DMS153 treated with DMSO at 0.1 percent for 48 hours (cell line): ENCODE measurements at regions not wholly inside any gene's neighbourhood (a gene's known extent, or its start where the extent isn't known, plus 50 kb on each side); places are given as distances from the start of the nearest gene placed in this dataset.
"Not testable (repeated sequence)": the region's sequence is repeated elsewhere in the genome, so short reads cannot be mapped to it uniquely, and the experiment has no call there.

Experiments used
- DNase-seq: peaks from one replicate; lab custom pipeline; 2025; ENCODE audit not compliant: unreplicated experiment; lab: John Stamatoyannopoulos, UW

GRCh38 chr6:90677440-90677839 lies 90.6 kb upstream of the MAP3K7 start:
- DNase-seq = peak; percentile 72

GRCh38 chr6:90676516-90677300 lies 89.8 kb upstream of the MAP3K7 start:
- no peak for DNase-seq

- DNase-seq = not testable (repeated sequence)
These were observed 88.2 kb upstream of the MAP3K7 start for GRCh38 chr6:90675107-90675506.

- not testable (repeated sequence) for DNase-seq
These were observed 87.2 kb upstream of the MAP3K7 start for GRCh38 chr6:90674077-90674476.

- no peak for DNase-seq
These were observed 83.0 kb upstream of the MAP3K7 start for GRCh38 chr6:90669846-90670245.

GRCh38 chr6:90669420-90669819 lies 82.5 kb upstream of the MAP3K7 start:
- no peak for DNase-seq

GRCh38 chr6:90668141-90668540 lies 81.3 kb upstream of the MAP3K7 start:
- no peak for DNase-seq

GRCh38 chr6:90663873-90664272 lies 77.0 kb upstream of the MAP3K7 start:
- no peak for DNase-seq

- no peak for DNase-seq
These were observed 76.2 kb upstream of the MAP3K7 start for GRCh38 chr6:90663106-90663505.

GRCh38 chr6:90660931-90661330 lies 74.1 kb upstream of the MAP3K7 start:
- no peak for DNase-seq

GRCh38 chr6:90658497-90658896 lies 71.6 kb upstream of the MAP3K7 start:
- DNase-seq = no peak

GRCh38 chr6:90656325-90656724 lies 69.5 kb upstream of the MAP3K7 start:
- DNase-seq = no peak

- DNase-seq = no peak
These were observed 67.9 kb upstream of the MAP3K7 start for GRCh38 chr6:90654806-90655205.

GRCh38 chr6:90654166-90654565 lies 67.3 kb upstream of the MAP3K7 start:
- no peak for DNase-seq

- DNase-seq = no peak
These were observed 66.9 kb upstream of the MAP3K7 start for GRCh38 chr6:90653750-90654149.

- peak; percentile 67 for DNase-seq
These were observed 63.4 kb upstream of the MAP3K7 start for GRCh38 chr6:90650041-90650940.

GRCh38 chr6:90648873-90649272 lies 62.0 kb upstream of the MAP3K7 start:
- DNase-seq = no peak

- no peak for DNase-seq
These were observed 60.1 kb upstream of the MAP3K7 start for GRCh38 chr6:90646940-90647339.

- no peak for DNase-seq
These were observed 58.8 kb upstream of the MAP3K7 start for GRCh38 chr6:90645634-90646033.

GRCh38 chr6:90644492-90644891 lies 57.6 kb upstream of the MAP3K7 start:
- DNase-seq = no peak

GRCh38 chr6:90643381-90643780 lies 56.5 kb upstream of the MAP3K7 start:
- DNase-seq = no peak

- no peak for DNase-seq
These were observed 50.4 kb upstream of the MAP3K7 start for GRCh38 chr6:90637320-90637719.
